SK-N-MC (cell line): ENCODE measurements at regions not wholly inside any gene's neighbourhood (a gene's known extent, or its start where the extent isn't known, plus 50 kb on each side); places are given as distances from the start of the nearest gene placed in this dataset.

Experiments used
- EZH2 ChIP-seq: fragments of 200-600 bp; sonication (generic); IDR thresholded peaks from one replicate; pipeline ENCODE4 v1.6.1; 2017; ENCODE audit warnings: antibody characterized with exemption
- FOXP2 ChIP-seq: optimal IDR thresholded peaks from 2 replicates; pipeline ENCODE3; 2011; ENCODE audit warnings: mild to moderate bottlenecking, moderate library complexity; ENCODE audit not compliant: insufficient read depth; ENCODE audit errors: extremely low read length, control extremely low read depth
- POLR2AphosphoS5 ChIP-seq: IDR thresholded peaks from 2 replicates; pipeline ENCODE4 v1.6.1; 2012; ENCODE audit warnings: mild to moderate bottlenecking, low read depth, low read length, borderline replicate concordance

- TF ChIP-seq EZH2, result no peak
- TF ChIP-seq POLR2AphosphoS5, result no peak
- TF ChIP-seq FOXP2, result no peak
These were observed 128.7 kb downstream of the CYSLTR2 start for GRCh38 chr13:48782429-48782840.
